ENCODE measurements at regions not wholly inside any gene's neighbourhood (a gene's known extent, or its start where the extent isn't known, plus 50 kb on each side); places are given as distances from the start of the nearest gene placed in this dataset.
"Not testable (repeated sequence)": the region's sequence is repeated elsewhere in the genome, so short reads cannot be mapped to it uniquely, and the experiment has no call there.

DNA sequence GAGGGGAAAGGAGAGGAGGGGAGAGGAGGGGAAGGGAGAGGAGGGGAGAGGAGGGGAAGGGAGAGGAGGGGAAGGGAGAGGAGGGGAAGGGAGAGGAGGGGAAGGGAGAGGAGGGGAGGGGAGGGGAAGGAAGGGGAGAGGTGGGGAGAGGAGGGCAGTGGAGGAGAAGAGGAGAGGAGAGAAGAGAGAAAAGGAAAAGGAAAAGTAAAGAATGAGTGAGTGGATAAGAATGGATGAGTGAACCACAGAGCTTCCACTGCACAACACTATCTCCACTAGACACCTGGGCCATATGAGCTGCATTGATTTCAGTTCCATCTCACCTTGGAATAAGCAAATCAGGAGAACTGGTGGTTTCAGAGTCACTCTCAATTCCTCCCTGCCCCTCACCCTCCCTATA lies 204.1 kb upstream of the TOX3 start:
- Mint-ChIP-seq H3K4me3 (no peak overlapping the region), H3K9me3 (no peaks in the 10 kb centered on the region), H3K27ac (no peak overlapping the region), H3K36me3 (no peaks in the 10 kb centered on the region), H3K4me1 (no peaks in the 10 kb centered on the region), H3K27me3 (ENCODE audit: low read depth in 3 of 3) (no peaks in the 10 kb centered on the region)
- no peak for DNase-seq

DNA sequence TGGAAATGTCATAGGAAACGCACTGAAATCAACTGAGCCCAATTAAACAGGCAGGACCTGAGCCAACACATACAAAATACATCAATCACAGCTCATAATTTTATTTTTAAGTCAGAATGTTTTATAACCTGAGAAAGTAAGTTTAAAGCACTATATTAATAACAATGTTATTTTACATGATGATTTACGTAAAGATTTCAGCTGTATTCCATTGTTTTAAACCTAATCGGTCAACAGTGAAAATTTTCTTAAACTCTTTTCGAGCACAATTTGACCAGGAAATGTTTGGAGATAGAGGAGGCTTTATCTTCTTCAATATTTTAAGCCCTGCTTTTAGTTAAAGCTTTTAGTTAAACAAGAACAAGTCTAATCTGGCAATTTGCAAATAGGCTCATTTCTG lies 201.8 kb upstream of the TOX3 start:
- no peak for DNase-seq
- Mint-ChIP-seq H3K4me1 (no peaks in the 10 kb centered on the region), H3K36me3 (no peaks in the 10 kb centered on the region), H3K9me3 (no peaks in the 10 kb centered on the region), H3K27ac (no peak overlapping the region), H3K4me3 (no peak overlapping the region), H3K27me3 (ENCODE audit: low read depth in 3 of 3) (no peaks in the 10 kb centered on the region)

DNA sequence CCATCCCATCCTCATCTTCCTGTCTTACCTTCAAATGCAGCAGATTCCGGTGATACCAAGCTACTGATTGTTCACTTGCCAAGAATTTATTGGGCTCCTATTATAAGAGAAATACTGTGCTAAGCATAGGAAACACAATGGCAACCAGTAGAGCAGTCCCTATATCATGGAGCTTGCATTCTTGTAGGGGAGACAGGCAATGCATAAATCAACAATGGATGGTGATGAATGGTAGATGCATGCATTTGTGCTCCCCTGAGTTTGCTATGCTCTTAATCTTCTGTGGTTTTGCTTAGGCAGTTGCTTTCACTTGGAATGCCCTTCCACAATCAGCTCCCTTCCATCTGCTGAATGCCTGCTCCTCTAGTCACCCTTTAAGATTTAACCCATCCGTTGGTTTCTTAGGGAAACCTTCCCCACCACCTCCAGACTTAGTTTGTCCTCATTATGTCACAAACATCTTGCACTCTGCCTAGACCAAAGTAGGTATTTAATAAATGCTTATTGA lies 200.2 kb upstream of the TOX3 start:
- Mint-ChIP-seq H3K27ac (no peak overlapping the region), H3K27me3 (ENCODE audit: low read depth in 3 of 3) (no peaks in the 10 kb centered on the region), H3K9me3 (peaks cover 0 to 3% (median 0%) of the 10 kb centered on the region in 6 donors), H3K4me3 (no peak overlapping the region), H3K4me1 (no peaks in the 10 kb centered on the region), H3K36me3 (no peaks in the 10 kb centered on the region)
- DNase-seq: no peak

DNA sequence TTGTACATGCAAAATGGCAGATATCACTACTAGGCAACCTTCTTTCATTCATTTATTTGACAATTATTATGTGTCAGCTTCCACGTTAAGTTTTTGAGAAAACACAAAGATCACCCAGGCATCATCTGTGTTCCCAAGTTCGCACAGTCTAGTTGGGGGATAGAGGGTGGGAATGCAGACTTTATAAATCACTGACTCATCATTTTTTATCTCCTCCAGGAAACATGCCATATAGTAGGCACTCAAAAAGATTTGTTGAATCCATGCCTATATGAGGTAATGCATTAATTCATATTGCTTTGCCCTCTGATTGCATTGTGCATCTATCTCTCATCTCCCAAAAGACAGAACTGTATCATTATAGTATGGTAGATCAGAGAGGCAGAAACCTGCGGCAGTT lies 196.8 kb upstream of the TOX3 start:
- Mint-ChIP-seq H3K27me3 (ENCODE audit: low read depth in 3 of 3) (peaks cover 0 to 2% (median 2%) of the 10 kb centered on the region in 3 donors), H3K27ac (no peak overlapping the region), H3K4me3 (no peak overlapping the region), H3K9me3 (peaks cover 0 to 3% (median 0%) of the 10 kb centered on the region in 6 donors), H3K4me1 (no peaks in the 10 kb centered on the region), H3K36me3 (no peaks in the 10 kb centered on the region)
- DNase-seq: no peak

DNA sequence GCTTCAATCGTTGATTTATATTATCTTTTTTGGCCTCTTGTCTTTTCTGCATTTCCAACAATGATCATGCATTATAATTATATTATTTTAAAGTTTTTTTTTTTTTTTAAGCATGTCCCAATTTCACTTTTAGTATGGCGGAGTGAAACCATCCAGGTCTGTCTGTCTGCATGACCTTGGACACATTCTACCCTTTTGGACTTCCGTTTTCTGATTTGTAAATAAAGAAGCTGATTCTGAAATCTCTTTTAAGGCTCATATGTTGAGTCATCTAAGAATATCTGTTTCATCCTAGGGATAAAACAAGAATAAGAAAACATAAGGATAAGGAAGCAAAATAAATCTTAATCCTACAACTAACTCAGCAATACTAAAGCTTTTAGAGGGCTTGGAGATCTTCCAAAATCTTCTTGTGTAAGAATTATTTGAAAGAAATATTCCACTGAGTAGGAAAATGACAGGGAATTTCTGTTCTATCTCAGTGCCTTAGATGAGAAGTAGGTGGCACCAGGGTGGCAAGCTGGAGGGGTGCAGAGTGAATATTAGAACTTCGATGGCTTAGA lies 195.7 kb upstream of the TOX3 start:
- Mint-ChIP-seq H3K4me3 (no peak overlapping the region), H3K27me3 (ENCODE audit: low read depth in 3 of 3) (peaks cover 0 to 4% (median 2%) of the 10 kb centered on the region in 3 donors), H3K36me3 (no peaks in the 10 kb centered on the region), H3K27ac (no peak overlapping the region), H3K4me1 (no peaks in the 10 kb centered on the region), H3K9me3 (peaks cover 0 to 3% (median under 1%) of the 10 kb centered on the region in 6 donors)
- DNase-seq: no peak

DNA sequence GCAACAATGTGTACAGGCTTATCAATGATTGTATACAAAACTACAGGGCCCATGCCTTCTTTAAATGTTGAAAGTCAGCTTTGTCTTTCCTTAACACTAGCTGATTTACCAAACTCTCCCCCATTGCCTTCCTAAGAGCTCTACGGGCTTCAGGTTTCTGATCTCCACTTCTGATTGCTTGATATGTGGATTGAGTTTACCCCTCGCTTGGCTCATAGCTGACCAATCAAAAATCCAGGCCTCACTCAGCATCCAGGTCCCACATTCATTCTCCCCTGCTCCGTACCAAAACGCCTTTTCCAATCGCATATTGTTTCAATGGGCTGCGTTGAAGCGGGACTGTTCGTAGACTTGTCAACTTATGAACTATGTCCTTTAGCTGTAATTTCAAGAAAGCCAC lies 195.1 kb upstream of the TOX3 start:
- H3K36me3 Mint-ChIP-seq: no peaks in the 10 kb centered on the region
- no peak overlapping the region for H3K27ac Mint-ChIP-seq
- peaks cover 0 to 3% (median under 1%) of the 10 kb centered on the region in 6 donors for H3K9me3 Mint-ChIP-seq
- no peak for DNase-seq
- H3K27me3 Mint-ChIP-seq (ENCODE audit: low read depth in 3 of 3): peaks cover 0 to 4% (median 2%) of the 10 kb centered on the region in 3 donors
- H3K4me1 Mint-ChIP-seq: no peaks in the 10 kb centered on the region
- no peak overlapping the region for H3K4me3 Mint-ChIP-seq

DNA sequence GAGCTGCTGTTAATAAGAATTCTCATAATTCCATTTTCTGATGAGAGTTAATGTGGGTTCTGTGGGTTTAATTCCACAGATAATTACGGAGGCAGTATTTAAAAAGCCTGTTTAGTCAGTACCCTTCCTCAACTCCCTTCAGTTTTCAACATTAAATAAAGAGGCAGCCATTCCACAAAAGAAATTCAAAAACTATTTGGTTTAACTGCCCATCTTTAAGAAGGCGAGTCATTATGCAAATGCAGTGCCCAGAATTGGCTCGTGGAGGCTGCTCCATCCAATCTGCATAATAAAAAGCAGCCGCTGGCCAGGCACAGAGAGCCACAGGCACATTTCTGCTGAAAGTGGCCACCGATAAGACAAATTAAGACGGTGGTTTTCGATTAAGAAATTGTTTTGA lies 194.4 kb upstream of the TOX3 start:
- no peaks in the 10 kb centered on the region for H3K4me1 Mint-ChIP-seq
- no peak overlapping the region for H3K27ac Mint-ChIP-seq
- H3K36me3 Mint-ChIP-seq: no peaks in the 10 kb centered on the region

DNA sequence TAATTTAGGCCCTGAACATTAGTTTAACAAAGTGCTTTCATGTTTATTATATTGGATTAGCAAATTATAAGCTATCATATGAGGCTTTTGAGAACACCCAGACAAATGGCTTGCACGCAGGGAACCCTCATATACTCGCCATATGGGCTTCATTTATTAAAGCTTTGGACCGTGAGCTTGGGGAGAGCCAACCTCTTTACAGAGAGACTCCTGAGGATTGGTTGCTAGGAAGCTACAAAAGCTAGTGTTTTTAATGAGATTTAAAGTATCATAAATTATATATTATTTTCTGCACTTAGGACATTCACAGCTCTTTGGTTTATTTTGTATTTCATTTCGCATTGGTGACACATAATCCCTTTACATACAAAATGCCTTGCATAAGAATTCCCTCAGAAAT lies 193.8 kb upstream of the TOX3 start:
- H3K9me3 Mint-ChIP-seq: peaks cover 0 to 3% (median under 1%) of the 10 kb centered on the region in 6 donors
- H3K4me3 Mint-ChIP-seq: no peak overlapping the region
- H3K27me3 Mint-ChIP-seq (ENCODE audit: low read depth in 3 of 3): peaks cover 0 to 4% (median 2%) of the 10 kb centered on the region in 3 donors
- DNase-seq: no peak
- no peaks in the 10 kb centered on the region for H3K36me3 Mint-ChIP-seq
- H3K4me1 Mint-ChIP-seq: no peaks in the 10 kb centered on the region
- H3K27ac Mint-ChIP-seq: no peak overlapping the region

More for the DNA sequence above, 194.4 kb upstream of the TOX3 start:
- DNase-seq: no peak
- Mint-ChIP-seq H3K9me3 (peaks cover 0 to 3% (median under 1%) of the 10 kb centered on the region in 6 donors), H3K4me3 (no peak overlapping the region), H3K27me3 (ENCODE audit: low read depth in 3 of 3) (peaks cover 0 to 4% (median 2%) of the 10 kb centered on the region in 3 donors)

DNA sequence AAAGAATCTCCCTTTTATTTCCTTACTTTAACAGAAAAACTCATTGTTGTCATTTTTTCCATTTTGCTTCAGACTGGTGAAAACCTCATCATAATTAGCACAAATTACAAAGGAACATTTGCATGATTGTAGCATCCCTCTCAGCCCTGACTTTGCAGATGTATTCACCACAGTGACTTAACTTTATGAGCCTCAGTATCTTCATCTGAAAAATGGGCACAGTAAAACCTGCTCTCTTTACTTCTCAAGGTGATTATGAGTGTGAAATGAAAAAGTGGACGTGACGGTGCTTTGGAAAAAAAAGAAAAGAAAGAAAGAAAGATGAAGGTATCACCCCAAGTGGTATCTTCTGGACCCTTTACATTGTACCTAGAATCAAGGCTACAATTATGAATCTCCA lies 193.4 kb upstream of the TOX3 start:
- Mint-ChIP-seq H3K27me3 (ENCODE audit: low read depth in 3 of 3) (peaks cover 0 to 4% (median 2%) of the 10 kb centered on the region in 3 donors), H3K9me3 (peaks cover 0 to 3% (median 1%) of the 10 kb centered on the region in 6 donors), H3K36me3 (no peaks in the 10 kb centered on the region), H3K27ac (no peak overlapping the region), H3K4me3 (no peak overlapping the region), H3K4me1 (no peaks in the 10 kb centered on the region)
- no peak for DNase-seq

DNA sequence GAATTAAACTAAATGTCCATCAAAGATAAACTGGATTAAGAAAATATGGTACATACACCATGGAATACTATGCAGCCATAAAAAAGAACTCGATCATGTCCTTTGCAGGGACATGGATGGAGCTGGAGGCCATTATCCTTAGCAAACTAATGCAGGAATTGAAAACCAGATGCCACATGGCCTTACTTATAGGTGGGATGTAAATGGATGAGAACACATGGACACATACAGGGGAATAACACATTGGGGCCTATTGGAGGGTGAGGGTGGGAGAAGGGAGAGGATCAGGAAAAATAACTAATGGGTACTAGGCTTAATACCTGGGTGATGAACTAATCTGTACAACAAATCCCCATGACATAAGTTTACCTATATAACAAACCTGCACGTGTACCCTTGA lies 192.0 kb upstream of the TOX3 start:
- H3K27me3 Mint-ChIP-seq (ENCODE audit: low read depth in 3 of 3); H3K36me3 Mint-ChIP-seq; H3K4me3 Mint-ChIP-seq; H3K9me3 Mint-ChIP-seq; DNase-seq; H3K4me1 Mint-ChIP-seq; H3K27ac Mint-ChIP-seq: not testable (repeated sequence)

DNA sequence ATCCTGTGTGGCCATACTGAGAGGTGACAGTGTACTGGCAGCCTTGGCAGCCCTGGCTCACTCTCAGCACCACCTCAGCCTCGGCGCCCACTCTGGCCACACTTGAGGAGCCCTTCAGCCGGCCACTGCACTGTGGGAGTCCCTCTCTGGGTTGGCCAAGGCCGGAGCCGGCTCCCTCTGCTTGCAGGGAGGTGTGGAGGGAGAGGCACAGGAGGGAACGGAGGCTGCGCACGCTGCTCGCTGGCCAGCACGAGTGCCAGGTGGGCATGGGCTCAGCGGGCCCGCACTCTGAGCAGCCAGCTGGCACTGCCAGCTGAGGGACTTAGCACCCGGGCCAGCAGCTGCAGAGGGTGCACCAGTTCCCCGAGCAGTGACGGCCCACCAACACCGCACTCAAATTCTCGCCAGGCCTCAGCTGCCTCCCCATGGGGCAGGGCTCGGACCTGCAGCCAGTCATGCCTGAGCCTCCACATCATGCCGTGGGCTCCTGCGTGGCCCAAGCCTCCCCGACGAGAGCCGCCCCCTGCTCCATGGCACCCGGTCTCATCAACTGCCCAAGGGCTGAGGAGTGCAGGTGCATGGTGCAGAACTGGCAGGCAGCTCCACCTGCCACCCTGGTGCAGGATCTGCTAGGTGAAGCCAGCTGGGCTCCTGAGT lies 184.4 kb upstream of the TOX3 start:
- H3K4me3 Mint-ChIP-seq: no peak overlapping the region
- DNase-seq: no peak
- peaks cover 0 to 7% (median 0%) of the 10 kb centered on the region in 6 donors for H3K9me3 Mint-ChIP-seq
- H3K27ac Mint-ChIP-seq: no peak overlapping the region
- peaks cover 0 to 2% (median 0%) of the 10 kb centered on the region in 3 donors for H3K27me3 Mint-ChIP-seq (ENCODE audit: low read depth in 3 of 3)
- no peaks in the 10 kb centered on the region for H3K4me1 Mint-ChIP-seq
- H3K36me3 Mint-ChIP-seq: no peaks in the 10 kb centered on the region

DNA sequence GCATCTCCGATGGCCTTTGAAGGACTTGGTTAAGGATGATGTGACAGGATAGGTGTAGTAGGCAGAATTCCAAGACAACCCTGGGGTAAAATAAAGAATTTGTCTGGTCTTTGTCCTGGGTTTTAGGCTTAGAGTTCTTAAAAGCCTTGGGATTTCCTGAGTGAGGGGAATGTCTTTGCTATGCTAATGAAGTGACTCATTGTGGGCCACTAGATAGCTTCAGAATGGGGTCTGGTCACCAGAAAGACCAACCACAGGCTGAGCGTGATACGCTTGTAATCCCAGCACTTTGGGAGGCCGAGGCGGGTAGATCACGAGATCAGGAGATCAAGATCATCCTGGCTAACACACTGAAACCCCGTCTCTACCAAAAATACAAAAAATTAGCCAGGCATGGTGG lies 182.8 kb upstream of the TOX3 start:
- H3K9me3 Mint-ChIP-seq: peaks cover 0 to 5% (median 0%) of the 10 kb centered on the region in 6 donors
- H3K27ac Mint-ChIP-seq: no peak overlapping the region
- H3K36me3 Mint-ChIP-seq: no peaks in the 10 kb centered on the region
- no peak overlapping the region for H3K4me3 Mint-ChIP-seq
- no peaks in the 10 kb centered on the region for H3K4me1 Mint-ChIP-seq
- H3K27me3 Mint-ChIP-seq (ENCODE audit: low read depth in 3 of 3): peaks cover 0 to 2% (median 0%) of the 10 kb centered on the region in 3 donors
- no peak for DNase-seq

DNA sequence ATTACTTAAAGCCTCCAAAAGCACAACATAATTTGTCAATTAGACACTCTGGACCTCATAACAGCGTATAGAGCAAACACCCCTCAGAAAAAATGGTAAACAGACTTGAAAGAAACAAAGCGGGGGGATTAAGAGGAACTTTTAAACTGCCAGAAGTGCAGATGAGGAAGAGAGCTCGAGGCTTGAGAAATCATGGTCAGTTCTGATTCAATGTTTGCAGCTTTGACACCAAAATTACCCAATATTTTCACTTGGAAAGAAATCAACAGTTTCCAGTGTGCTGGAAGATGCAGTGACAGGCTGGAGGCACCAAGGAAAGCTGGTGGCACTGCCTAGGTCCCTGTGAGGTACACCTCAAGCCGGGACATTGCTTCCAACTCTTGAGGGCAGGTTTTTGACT lies 180.9 kb upstream of the TOX3 start:
- H3K9me3 Mint-ChIP-seq: peaks cover 0 to 5% (median 0%) of the 10 kb centered on the region in 6 donors

DNA sequence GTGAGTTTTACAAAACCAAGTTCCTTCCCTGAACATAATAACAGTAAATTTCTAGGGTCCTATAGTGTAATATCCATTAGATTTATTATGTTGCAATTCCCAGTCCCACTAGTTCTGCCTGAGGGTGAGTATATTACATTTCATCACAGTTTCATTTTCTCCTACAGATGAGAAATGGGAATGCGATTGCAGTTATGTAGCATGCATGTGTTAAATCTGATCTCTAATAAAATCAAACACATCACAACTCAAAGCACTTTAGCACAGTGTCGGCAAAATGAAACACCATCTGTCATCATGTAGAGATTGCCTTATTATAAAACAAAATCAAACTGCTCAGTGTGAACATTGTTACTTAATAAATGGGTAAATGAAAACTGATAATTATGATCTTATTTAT lies 180.5 kb upstream of the TOX3 start:
- H3K36me3 Mint-ChIP-seq: no peaks in the 10 kb centered on the region

More for the DNA sequence above, 180.9 kb upstream of the TOX3 start:
- no peak overlapping the region for H3K27ac Mint-ChIP-seq
- H3K4me1 Mint-ChIP-seq: no peaks in the 10 kb centered on the region
- no peak overlapping the region for H3K4me3 Mint-ChIP-seq
- H3K36me3 Mint-ChIP-seq: no peaks in the 10 kb centered on the region
- no peak for DNase-seq
- H3K27me3 Mint-ChIP-seq (ENCODE audit: low read depth in 3 of 3): peaks cover 0 to 2% (median 0%) of the 10 kb centered on the region in 3 donors

More for the DNA sequence above, 180.5 kb upstream of the TOX3 start:
- no peak overlapping the region for H3K4me3 Mint-ChIP-seq
- no peak overlapping the region for H3K27ac Mint-ChIP-seq
- no peaks in the 10 kb centered on the region for H3K4me1 Mint-ChIP-seq
- peaks cover 0 to 2% (median 0%) of the 10 kb centered on the region in 3 donors for H3K27me3 Mint-ChIP-seq (ENCODE audit: low read depth in 3 of 3)
- no peak for DNase-seq
- H3K9me3 Mint-ChIP-seq: peaks cover 0 to 4% (median 0%) of the 10 kb centered on the region in 6 donors

All from immature natural killer cell (primary cell).